Mesendoderm (in vitro differentiated cells): ENCODE measurements at regions not wholly inside any gene's neighbourhood (a gene's known extent, or its start where the extent isn't known, plus 50 kb on each side); places are given as distances from the start of the nearest gene placed in this dataset.

ENCODE experiments used
- DNase-seq: peaks from one replicate; pipeline ENCODE4 v3.0.0; 2013
- H2AK5ac ChIP-seq: 2 replicates; pipeline ENCODE4 v1.6.1; 2013; ENCODE audit warnings: low read length, inconsistent platforms
- H2BK120ac ChIP-seq: 2 replicates; pipeline ENCODE4 v1.6.1; 2013; ENCODE audit warnings: low read depth, mild to moderate bottlenecking, low read length, moderate library complexity, mixed read lengths
- H2BK15ac ChIP-seq: replicated peaks from 2 replicates; pipeline ENCODE4 v1.6.1; 2013; ENCODE audit warnings: low read depth, mild to moderate bottlenecking, moderate library complexity
- H2BK5ac ChIP-seq: 2 replicates; pipeline ENCODE4 v1.6.1; 2013; ENCODE audit warnings: low read length, inconsistent platforms
- H3K18ac ChIP-seq: 2 replicates; pipeline ENCODE4 v1.6.1; 2013; ENCODE audit warnings: mild to moderate bottlenecking, low read length, mixed read lengths
- H3K23ac ChIP-seq: one replicate; pipeline ENCODE4 v1.6.1; 2013; ENCODE audit warnings: low read length
- H3K27ac ChIP-seq: 2 replicates; pipeline ENCODE4 v1.5.1; 2013; ENCODE audit warnings: low read depth, mild to moderate bottlenecking, inconsistent platforms, low read length, moderate library complexity
- H3K27me3 ChIP-seq: 2 replicates; pipeline ENCODE4 v1.6.1; 2013; ENCODE audit warnings: low read length, control low read depth, mild to moderate bottlenecking, inconsistent platforms; ENCODE audit not compliant: insufficient read depth, poor library complexity
- H3K36me3 ChIP-seq: 2 replicates; pipeline ENCODE4 v1.6.1; 2013; ENCODE audit warnings: low read length, inconsistent platforms; ENCODE audit not compliant: control insufficient read depth, insufficient read depth
- H3K4ac ChIP-seq: one replicate; pipeline ENCODE4 v1.6.1; 2013; ENCODE audit warnings: low read depth, mild to moderate bottlenecking, low read length, moderate library complexity
- H3K4me1 ChIP-seq: 2 replicates; pipeline ENCODE4 v1.6.1; 2013; ENCODE audit warnings: low read depth, low read length, inconsistent platforms; ENCODE audit not compliant: control insufficient read depth
- H3K4me2 ChIP-seq: 2 replicates; pipeline ENCODE4 v1.6.1; 2013; ENCODE audit warnings: low read length
- H3K4me3 ChIP-seq: 2 replicates; pipeline ENCODE4 v1.5.1; 2013; ENCODE audit warnings: mild to moderate bottlenecking, low read length
- H3K56ac ChIP-seq: one replicate; pipeline ENCODE4 v1.6.1; 2013; ENCODE audit warnings: low read length
- H3K79me1 ChIP-seq: 2 replicates; pipeline ENCODE4 v1.6.1; 2013; ENCODE audit warnings: low read length, inconsistent platforms
- H3K79me2 ChIP-seq: 2 replicates; pipeline ENCODE4 v1.6.1; 2013; ENCODE audit warnings: mild to moderate bottlenecking, low read length; ENCODE audit not compliant: control insufficient read depth, insufficient read depth
- H3K9ac ChIP-seq: 2 replicates; pipeline ENCODE4 v1.6.1; 2013; ENCODE audit warnings: low read length, inconsistent platforms
- H4K5ac ChIP-seq: one replicate; pipeline ENCODE4 v1.6.1; 2013; ENCODE audit warnings: low read length
- H4K8ac ChIP-seq: one replicate; pipeline ENCODE4 v1.6.1; 2013; ENCODE audit warnings: low read depth, mild to moderate bottlenecking, control low read depth, low read length, moderate library complexity
- WGBS: extraction: QIAGEN DNeasy Blood & Tissue Kit; methylation state at CpG from one replicate; pipeline ENCODE4 v1.1.7; 2013; ENCODE audit warnings: low lambda C conversion rate, missing lambda C conversion rate; ENCODE audit not compliant: insufficient coverage; ENCODE audit errors: extremely low coverage; 5-methylcytosine and 5-hydroxymethylcytosine counted together

DNA sequence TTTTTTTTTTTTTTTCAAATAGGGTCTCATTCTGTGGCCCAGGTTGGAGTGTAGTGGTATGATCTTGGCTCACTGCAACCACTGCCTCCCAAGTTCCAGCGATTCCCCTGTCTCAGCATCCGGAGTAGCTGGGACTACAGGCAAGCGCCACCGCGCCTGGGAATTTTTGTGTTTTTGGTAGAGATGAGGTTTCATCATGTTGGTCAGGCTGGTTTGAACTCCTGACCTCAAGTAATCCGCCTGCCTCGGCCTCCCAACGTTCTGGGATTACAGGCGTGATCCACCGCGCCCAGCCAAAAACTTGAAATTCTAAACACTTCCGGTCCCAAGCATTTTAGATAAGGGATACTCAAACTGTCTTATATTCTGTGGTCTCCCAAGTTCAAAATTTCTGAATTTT is 718.9 kb upstream of the MEF2C start:
- Histone ChIP-seq H3K27me3 (no peaks in the 10 kb centered on the region), H3K56ac (no peak overlapping the region), H4K8ac (no peak overlapping the region), H4K5ac (no peak overlapping the region), H3K4me2 (no peak overlapping the region), H3K27ac (no peak overlapping the region), H3K36me3 (no peaks in the 10 kb centered on the region), H3K18ac (no peak overlapping the region), H2AK5ac (no peak overlapping the region), H3K4me1 (no peaks in the 10 kb centered on the region), H2BK5ac (no peak overlapping the region), H3K9ac (no peak overlapping the region), H3K79me1 (no peaks in the 10 kb centered on the region), H2BK15ac (no peak overlapping the region), H2BK120ac (no peak overlapping the region), H3K79me2 (no peaks in the 10 kb centered on the region), H3K4ac (no peak overlapping the region), H3K4me3 (no peak overlapping the region), H3K23ac (no peak overlapping the region)
- no CpG with 5 or more reads among the region's 12 CpGs for whole genome bisulfite sequencing
- DNase-seq = no peak

GRCh38 chr5:89597878-89598277 is 714.9 kb upstream of the MEF2C start:
- Histone ChIP-seq H3K4me1 (no peaks in the 10 kb centered on the region), H3K36me3 (no peaks in the 10 kb centered on the region), H4K5ac (no peak overlapping the region), H3K23ac (no peak overlapping the region), H4K8ac (no peak overlapping the region), H2AK5ac (no peak overlapping the region), H3K27me3 (no peaks in the 10 kb centered on the region), H3K56ac (no peak overlapping the region), H3K4ac (no peak overlapping the region), H3K18ac (no peak overlapping the region), H3K9ac (no peak overlapping the region), H2BK5ac (no peak overlapping the region), H3K4me3 (no peak overlapping the region), H3K79me2 (no peaks in the 10 kb centered on the region), H2BK15ac (no peak overlapping the region), H2BK120ac (no peak overlapping the region), H3K27ac (no peak overlapping the region), H3K4me2 (no peak overlapping the region), H3K79me1 (no peaks in the 10 kb centered on the region)
- DNase-seq = no peak
- no CpG with 5 or more reads among the region's 1 CpG for WGBS

DNA sequence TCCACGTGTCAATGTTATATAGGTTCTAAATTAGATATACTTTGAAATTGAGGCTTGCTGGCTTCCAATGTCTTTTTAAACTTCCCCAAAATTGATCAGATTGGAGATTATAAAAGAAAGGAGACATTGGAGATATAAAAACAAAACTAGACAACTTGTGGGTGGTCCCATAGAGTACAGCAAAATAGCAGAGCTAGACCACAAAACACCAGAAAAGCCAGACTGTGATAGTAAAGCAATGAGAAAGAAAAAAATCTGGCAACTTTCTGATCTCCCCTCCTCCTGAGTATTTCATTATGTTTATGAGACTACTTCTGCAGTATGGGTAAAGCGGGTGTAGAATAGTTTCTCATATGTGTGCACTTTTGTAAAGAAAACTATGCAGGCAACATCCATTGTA is 713.8 kb upstream of the MEF2C start:
- H3K56ac ChIP-seq = no peak overlapping the region
- no peaks in the 10 kb centered on the region for H3K36me3 ChIP-seq
- DNase-seq = no peak
- no peaks in the 10 kb centered on the region for H3K79me2 ChIP-seq
- no peak overlapping the region for H3K4ac ChIP-seq
- no peaks in the 10 kb centered on the region for H3K79me1 ChIP-seq
- no peaks in the 10 kb centered on the region for H3K27me3 ChIP-seq
- H4K8ac ChIP-seq = no peak overlapping the region
- H2BK120ac ChIP-seq = no peak overlapping the region
- H2BK15ac ChIP-seq = no peak overlapping the region
- H3K18ac ChIP-seq = no peak overlapping the region
- no peak overlapping the region for H4K5ac ChIP-seq
- WGBS = no CpG with 5 or more reads among the region's 2 CpGs
- no peak overlapping the region for H2AK5ac ChIP-seq
- H3K4me3 ChIP-seq = no peak overlapping the region
- no peak overlapping the region for H3K9ac ChIP-seq
- no peak overlapping the region for H2BK5ac ChIP-seq
- no peak overlapping the region for H3K27ac ChIP-seq
- H3K23ac ChIP-seq = no peak overlapping the region
- no peak overlapping the region for H3K4me2 ChIP-seq
- H3K4me1 ChIP-seq = no peaks in the 10 kb centered on the region

DNA sequence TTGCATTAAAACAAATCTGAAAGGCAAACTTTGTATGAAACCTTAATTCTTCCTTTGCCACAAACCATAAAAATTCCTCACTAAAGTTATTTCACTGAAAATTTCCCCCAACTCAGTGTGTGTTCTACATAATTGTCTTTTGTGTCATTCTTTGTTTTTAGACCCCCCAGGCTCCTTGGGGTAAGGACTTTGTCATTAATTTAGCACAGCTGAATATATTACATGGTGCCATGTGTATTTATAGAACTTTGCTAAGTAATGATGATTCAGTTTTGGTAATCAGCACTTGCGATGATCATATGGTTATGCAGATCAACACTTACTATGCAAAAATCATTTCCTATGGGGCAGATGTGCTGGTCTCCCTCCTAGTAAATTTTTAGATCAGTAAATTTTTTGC is 712.1 kb upstream of the MEF2C start:
- Histone ChIP-seq H3K4me2 (no peak overlapping the region), H3K27ac (no peak overlapping the region), H2BK15ac (no peak overlapping the region), H3K79me1 (no peaks in the 10 kb centered on the region), H3K79me2 (no peaks in the 10 kb centered on the region), H3K27me3 (no peaks in the 10 kb centered on the region), H2BK120ac (no peak overlapping the region), H3K18ac (no peak overlapping the region), H3K4me1 (no peaks in the 10 kb centered on the region), H2BK5ac (no peak overlapping the region), H3K36me3 (no peaks in the 10 kb centered on the region), H4K5ac (no peak overlapping the region), H3K9ac (no peak overlapping the region), H2AK5ac (no peak overlapping the region), H3K56ac (no peak overlapping the region), H3K4ac (no peak overlapping the region), H3K23ac (no peak overlapping the region), H4K8ac (no peak overlapping the region), H3K4me3 (no peak overlapping the region)
- WGBS = no CpG with 5 or more reads among the region's 1 CpG
- no peak for DNase-seq

DNA sequence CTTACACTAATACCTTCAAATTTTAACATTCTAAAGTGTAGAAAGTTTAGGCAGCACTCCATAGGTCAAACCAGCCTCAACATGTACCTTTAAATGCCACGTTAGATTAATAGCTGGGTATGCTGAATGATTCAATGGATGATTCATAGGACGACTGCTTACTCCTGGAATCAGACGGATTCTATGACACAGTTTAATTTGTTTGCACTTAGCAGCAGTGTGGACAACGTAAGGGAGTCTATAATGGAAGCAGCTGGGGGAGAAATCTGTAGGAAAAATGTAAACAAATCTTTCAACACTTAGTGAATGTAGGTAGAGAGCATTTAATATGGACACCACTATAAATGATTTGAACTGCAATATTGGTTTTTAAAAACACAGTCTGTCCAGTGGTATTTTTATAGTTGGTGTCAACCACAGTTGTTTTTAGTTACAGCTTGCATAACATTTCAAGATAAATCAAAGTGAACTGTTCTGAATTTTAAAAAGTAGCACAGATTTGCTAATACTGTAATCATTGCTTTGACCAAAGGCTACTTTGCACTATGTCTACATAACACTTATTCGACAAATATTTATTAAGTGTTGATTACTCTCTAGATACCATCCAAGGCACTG is 701.5 kb upstream of the MEF2C start:
- Histone ChIP-seq H3K36me3 (no peaks in the 10 kb centered on the region), H3K27ac (no peak overlapping the region), H3K79me1 (no peaks in the 10 kb centered on the region), H3K4me3 (no peak overlapping the region), H3K4ac (no peak overlapping the region), H3K23ac (no peak overlapping the region), H3K79me2 (no peaks in the 10 kb centered on the region), H3K18ac (no peak overlapping the region), H3K4me1 (peaks cover 2% of the 10 kb centered on the region), H3K56ac (no peak overlapping the region), H3K27me3 (no peaks in the 10 kb centered on the region), H4K8ac (no peak overlapping the region), H3K9ac (no peak overlapping the region), H3K4me2 (no peak overlapping the region), H2BK15ac (no peak overlapping the region), H2BK120ac (no peak overlapping the region), H2AK5ac (no peak overlapping the region), H4K5ac (no peak overlapping the region), H2BK5ac (no peak overlapping the region)
- DNase-seq = no peak
- no CpG with 5 or more reads among the region's 5 CpGs for WGBS

DNA sequence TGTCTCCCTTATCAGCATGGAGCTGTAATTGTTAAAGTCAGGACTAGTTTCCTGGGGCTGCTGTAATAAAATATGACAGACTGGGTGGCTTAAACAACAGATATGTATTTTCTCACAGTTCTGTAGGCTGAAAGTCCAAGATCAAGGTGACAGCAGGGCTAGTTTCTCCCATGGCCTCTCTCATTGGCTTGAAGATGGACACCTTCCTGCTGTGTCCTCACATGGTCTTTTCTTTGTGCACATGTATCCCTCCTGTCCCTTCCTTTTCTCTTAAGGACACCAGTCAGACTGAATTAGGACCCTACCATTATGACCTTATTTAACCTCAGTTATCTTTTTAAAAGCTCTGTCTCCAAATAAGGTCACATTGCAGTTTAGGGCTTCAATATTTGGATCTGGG is 700.5 kb upstream of the MEF2C start:
- Histone ChIP-seq H3K27me3 (no peaks in the 10 kb centered on the region), H3K4me3 (no peak overlapping the region), H3K9ac (no peak overlapping the region), H3K79me1 (no peaks in the 10 kb centered on the region), H3K4me1 (peaks cover 2% of the 10 kb centered on the region), H2BK5ac (no peak overlapping the region), H3K56ac (no peak overlapping the region), H3K79me2 (no peaks in the 10 kb centered on the region), H3K4me2 (no peak overlapping the region), H2BK15ac (no peak overlapping the region), H4K5ac (no peak overlapping the region), H3K4ac (no peak overlapping the region), H4K8ac (no peak overlapping the region), H3K27ac (no peak overlapping the region), H3K23ac (no peak overlapping the region), H2BK120ac (no peak overlapping the region), H2AK5ac (no peak overlapping the region), H3K18ac (no peak overlapping the region), H3K36me3 (no peaks in the 10 kb centered on the region)
- DNase-seq = no peak
